PFSK-1 (cell line): ENCODE measurements at regions not wholly inside any gene's neighbourhood (a gene's known extent, or its start where the extent isn't known, plus 50 kb on each side); places are given as distances from the start of the nearest gene placed in this dataset.

ENCODE experiments used
- POLR2AphosphoS5 ChIP-seq: IDR thresholded peaks from 2 replicates; pipeline ENCODE4 v1.6.1; 2012; ENCODE audit warnings: low read depth, mild to moderate bottlenecking, control low read depth, low read length, moderate library complexity
- SIN3A ChIP-seq: IDR thresholded peaks from 2 replicates; pipeline ENCODE4 v1.6.1; 2012; ENCODE audit warnings: mild to moderate bottlenecking, low read length, moderate library complexity, borderline replicate concordance; ENCODE audit not compliant: insufficient read depth
- TF ChIP-seq, protein P1 (sequence below), 2 experiments: IDR thresholded peaks; 2 replicates each; pipeline versions ENCODE4 v1.6.1 to v1.8.0; 2011 to 2012; ENCODE audit warnings: low read depth in 2 of 2, low read length in 2 of 2, control low read depth in 1 of 2, inconsistent platforms in 1 of 2, mild to moderate bottlenecking in 1 of 2, moderate library complexity in 1 of 2; ENCODE audit not compliant: insufficient read depth in 1 of 2

GRCh38 chr1:60847855-60848582 lies 234.3 kb upstream of the NFIA start:
- TF ChIP-seq POLR2AphosphoS5 (no peak), SIN3A (no peak)
- TF ChIP-seq, protein P1, sequence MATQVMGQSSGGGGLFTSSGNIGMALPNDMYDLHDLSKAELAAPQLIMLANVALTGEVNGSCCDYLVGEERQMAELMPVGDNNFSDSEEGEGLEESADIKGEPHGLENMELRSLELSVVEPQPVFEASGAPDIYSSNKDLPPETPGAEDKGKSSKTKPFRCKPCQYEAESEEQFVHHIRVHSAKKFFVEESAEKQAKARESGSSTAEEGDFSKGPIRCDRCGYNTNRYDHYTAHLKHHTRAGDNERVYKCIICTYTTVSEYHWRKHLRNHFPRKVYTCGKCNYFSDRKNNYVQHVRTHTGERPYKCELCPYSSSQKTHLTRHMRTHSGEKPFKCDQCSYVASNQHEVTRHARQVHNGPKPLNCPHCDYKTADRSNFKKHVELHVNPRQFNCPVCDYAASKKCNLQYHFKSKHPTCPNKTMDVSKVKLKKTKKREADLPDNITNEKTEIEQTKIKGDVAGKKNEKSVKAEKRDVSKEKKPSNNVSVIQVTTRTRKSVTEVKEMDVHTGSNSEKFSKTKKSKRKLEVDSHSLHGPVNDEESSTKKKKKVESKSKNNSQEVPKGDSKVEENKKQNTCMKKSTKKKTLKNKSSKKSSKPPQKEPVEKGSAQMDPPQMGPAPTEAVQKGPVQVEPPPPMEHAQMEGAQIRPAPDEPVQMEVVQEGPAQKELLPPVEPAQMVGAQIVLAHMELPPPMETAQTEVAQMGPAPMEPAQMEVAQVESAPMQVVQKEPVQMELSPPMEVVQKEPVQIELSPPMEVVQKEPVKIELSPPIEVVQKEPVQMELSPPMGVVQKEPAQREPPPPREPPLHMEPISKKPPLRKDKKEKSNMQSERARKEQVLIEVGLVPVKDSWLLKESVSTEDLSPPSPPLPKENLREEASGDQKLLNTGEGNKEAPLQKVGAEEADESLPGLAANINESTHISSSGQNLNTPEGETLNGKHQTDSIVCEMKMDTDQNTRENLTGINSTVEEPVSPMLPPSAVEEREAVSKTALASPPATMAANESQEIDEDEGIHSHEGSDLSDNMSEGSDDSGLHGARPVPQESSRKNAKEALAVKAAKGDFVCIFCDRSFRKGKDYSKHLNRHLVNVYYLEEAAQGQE (IDR thresholded peaks at IDR 0.05; ENCODE audit: insufficient read depth in 1 of 2, low read depth in 2 of 2, low read length in 2 of 2) = no peak
